Neural cell (in vitro differentiated cells): ENCODE measurements at regions not wholly inside any gene's neighbourhood (a gene's known extent, or its start where the extent isn't known, plus 50 kb on each side); places are given as distances from the start of the nearest gene placed in this dataset.

ENCODE experiments used
- H2AFZ ChIP-seq: fragments of 200-600, 300-800 bp; sonication (generic), shearing (Covaris generic); 2 replicates; pipeline ENCODE4 v1.6.0; 2014; ENCODE audit warnings: low read depth, mild to moderate bottlenecking, antibody characterized with exemption, low read length, moderate library complexity
- H3F3A ChIP-seq: fragments of 200-600 bp; shearing (Covaris generic); 2 replicates; pipeline ENCODE4 v1.6.1; 2016; ENCODE audit warnings: mild to moderate bottlenecking, moderate library complexity, mixed read lengths, antibody characterized with exemption, low read length; ENCODE audit not compliant: insufficient read depth, poor library complexity, severe bottlenecking
- H3K27ac ChIP-seq: fragments of 200-600, 300-800 bp; sonication (generic), shearing (Covaris generic); 2 replicates; pipeline ENCODE4 v1.5.1; 2014; ENCODE audit warnings: mild to moderate bottlenecking, low read length, moderate library complexity
- H3K27me3 ChIP-seq: fragments of 300-800, 200-600 bp; sonication (generic), shearing (Covaris generic); 2 replicates; pipeline ENCODE4 v1.6.0; 2014; ENCODE audit warnings: mild to moderate bottlenecking, low read depth, low read length, moderate library complexity; ENCODE audit not compliant: insufficient read depth
- H3K36me3 ChIP-seq: fragments of 300-800, 200-600 bp; sonication (generic), shearing (Covaris generic); 2 replicates; pipeline ENCODE4 v1.5.1; 2014; ENCODE audit warnings: mild to moderate bottlenecking, antibody characterized with exemption, low read length, moderate library complexity; ENCODE audit not compliant: insufficient read depth
- H3K4me2 ChIP-seq: fragments of 300-800, 200-600 bp; sonication (generic), shearing (Covaris generic); 2 replicates; pipeline ENCODE4 v1.6.0; 2014; ENCODE audit warnings: mild to moderate bottlenecking, low read length
- H3K4me3 ChIP-seq: fragments of 300-800, 200-600 bp; sonication (generic), shearing (Covaris generic); 2 replicates; pipeline ENCODE4 v1.5.1; 2014; ENCODE audit warnings: mild to moderate bottlenecking, low read length, moderate library complexity
- H3K79me2 ChIP-seq: fragments of 200-600 bp; shearing (Covaris generic); replicated peaks from 2 replicates; pipeline ENCODE4 v1.6.0; 2014; ENCODE audit warnings: mild to moderate bottlenecking, low read length, moderate library complexity; ENCODE audit not compliant: insufficient read depth
- H3K9ac ChIP-seq: fragments of 300-800, 200-600 bp; sonication (generic), shearing (Covaris generic); 2 replicates; pipeline ENCODE4 v1.6.1; 2016; ENCODE audit warnings: mild to moderate bottlenecking, low read length, mixed read lengths
- H3K9me2 ChIP-seq: fragments of 200-600 bp; shearing (Covaris generic); 2 replicates; pipeline ENCODE4 v1.6.1; 2016; ENCODE audit warnings: mild to moderate bottlenecking, low read length, mixed read lengths; ENCODE audit not compliant: insufficient read depth
- H3K9me3 ChIP-seq: fragments of 200-600, 300-800 bp; sonication (generic), shearing (Covaris generic); 2 replicates; pipeline ENCODE4 v1.6.1; 2016; ENCODE audit warnings: mild to moderate bottlenecking, mixed run types, low read length, moderate library complexity, mixed read lengths
- H4K20me1 ChIP-seq: fragments of 200-600 bp; shearing (Covaris generic); 2 replicates; pipeline ENCODE4 v1.6.1; 2016; ENCODE audit warnings: mild to moderate bottlenecking, mixed run types; ENCODE audit not compliant: insufficient read depth
- EP300 ChIP-seq: fragments of 450-650 bp; conservative IDR thresholded peaks from 2 replicates; pipeline ENCODE4 v1.6.1; 2014; ENCODE audit warnings: antibody characterized with exemption, mild to moderate bottlenecking, moderate library complexity; ENCODE audit not compliant: poor library complexity, severe bottlenecking
- EZH2 ChIP-seq: fragments of 200-600, 300-800 bp; shearing (Covaris generic), sonication (generic); IDR thresholded peaks from 2 replicates; pipeline ENCODE4 v1.6.1; 2014; ENCODE audit warnings: antibody characterized with exemption, low read length, borderline replicate concordance, mild to moderate bottlenecking; ENCODE audit not compliant: insufficient read depth, poor library complexity, severe bottlenecking
- MXI1 ChIP-seq: fragments of 450-650 bp; conservative IDR thresholded peaks from 2 replicates; pipeline ENCODE4 v1.6.1; 2014; ENCODE audit warnings: antibody characterized with exemption, mild to moderate bottlenecking; ENCODE audit not compliant: poor library complexity, severe bottlenecking
- POLR2AphosphoS5 ChIP-seq: IDR thresholded peaks from 2 replicates; pipeline ENCODE4 v1.6.1; 2012
- RAD21 ChIP-seq: fragments of 450-650 bp; conservative IDR thresholded peaks from 2 replicates; pipeline ENCODE4 v1.6.1; 2014; ENCODE audit warnings: antibody characterized with exemption, mild to moderate bottlenecking, moderate library complexity
- SMC3 ChIP-seq: fragments of 450-650 bp; conservative IDR thresholded peaks from 2 replicates; pipeline ENCODE4 v1.6.1; 2014; ENCODE audit warnings: antibody characterized with exemption, mild to moderate bottlenecking, moderate library complexity; ENCODE audit not compliant: poor library complexity
- TAF1 ChIP-seq: IDR thresholded peaks from 2 replicates; pipeline ENCODE4 v1.6.1; 2012; ENCODE audit warnings: low read depth
- TF ChIP-seq, protein P1 (sequence below): IDR thresholded peaks from 2 replicates; pipeline ENCODE4 v1.6.1; 2012; ENCODE audit warnings: borderline replicate concordance
- TF ChIP-seq, protein P2 (sequence below): fragments of 450-650 bp; IDR thresholded peaks from 2 replicates; pipeline ENCODE4 v1.5.1; 2014; ENCODE audit warnings: antibody characterized with exemption, mild to moderate bottlenecking, moderate library complexity; ENCODE audit not compliant: poor library complexity, severe bottlenecking

DNA sequence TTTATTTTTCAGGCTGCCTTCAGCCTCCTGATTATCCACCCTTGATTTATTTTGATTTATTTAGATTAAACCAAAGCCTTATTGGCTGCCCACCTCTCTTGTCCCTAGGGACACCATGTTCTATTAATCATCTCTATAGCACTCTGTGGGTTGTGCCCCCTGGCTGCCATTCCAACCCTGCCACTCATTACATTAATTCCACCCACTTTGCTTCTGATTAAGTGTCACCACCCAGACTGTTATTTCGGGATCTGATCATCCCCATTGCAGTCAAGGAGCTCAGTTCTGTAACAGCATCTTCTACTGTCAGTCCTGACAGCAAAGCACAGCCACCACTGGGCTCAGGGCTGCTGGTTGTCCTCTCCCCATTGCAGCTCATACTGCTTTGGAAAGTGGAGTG, 175.1 kb upstream of the DDX18 start:
- Histone ChIP-seq H3F3A (no peaks in the 10 kb centered on the region), H4K20me1 (no peaks in the 10 kb centered on the region), H3K79me2 (no peaks in the 10 kb centered on the region), H2AFZ (no peak overlapping the region), H3K9me2 (no peaks in the 10 kb centered on the region), H3K27me3 (no peaks in the 10 kb centered on the region), H3K4me3 (no peak overlapping the region), H3K36me3 (no peaks in the 10 kb centered on the region), H3K9ac (no peak overlapping the region), H3K4me2 (no peak overlapping the region), H3K27ac (no peak overlapping the region), H3K9me3 (no peaks in the 10 kb centered on the region)
- TF ChIP-seq, protein P1, sequence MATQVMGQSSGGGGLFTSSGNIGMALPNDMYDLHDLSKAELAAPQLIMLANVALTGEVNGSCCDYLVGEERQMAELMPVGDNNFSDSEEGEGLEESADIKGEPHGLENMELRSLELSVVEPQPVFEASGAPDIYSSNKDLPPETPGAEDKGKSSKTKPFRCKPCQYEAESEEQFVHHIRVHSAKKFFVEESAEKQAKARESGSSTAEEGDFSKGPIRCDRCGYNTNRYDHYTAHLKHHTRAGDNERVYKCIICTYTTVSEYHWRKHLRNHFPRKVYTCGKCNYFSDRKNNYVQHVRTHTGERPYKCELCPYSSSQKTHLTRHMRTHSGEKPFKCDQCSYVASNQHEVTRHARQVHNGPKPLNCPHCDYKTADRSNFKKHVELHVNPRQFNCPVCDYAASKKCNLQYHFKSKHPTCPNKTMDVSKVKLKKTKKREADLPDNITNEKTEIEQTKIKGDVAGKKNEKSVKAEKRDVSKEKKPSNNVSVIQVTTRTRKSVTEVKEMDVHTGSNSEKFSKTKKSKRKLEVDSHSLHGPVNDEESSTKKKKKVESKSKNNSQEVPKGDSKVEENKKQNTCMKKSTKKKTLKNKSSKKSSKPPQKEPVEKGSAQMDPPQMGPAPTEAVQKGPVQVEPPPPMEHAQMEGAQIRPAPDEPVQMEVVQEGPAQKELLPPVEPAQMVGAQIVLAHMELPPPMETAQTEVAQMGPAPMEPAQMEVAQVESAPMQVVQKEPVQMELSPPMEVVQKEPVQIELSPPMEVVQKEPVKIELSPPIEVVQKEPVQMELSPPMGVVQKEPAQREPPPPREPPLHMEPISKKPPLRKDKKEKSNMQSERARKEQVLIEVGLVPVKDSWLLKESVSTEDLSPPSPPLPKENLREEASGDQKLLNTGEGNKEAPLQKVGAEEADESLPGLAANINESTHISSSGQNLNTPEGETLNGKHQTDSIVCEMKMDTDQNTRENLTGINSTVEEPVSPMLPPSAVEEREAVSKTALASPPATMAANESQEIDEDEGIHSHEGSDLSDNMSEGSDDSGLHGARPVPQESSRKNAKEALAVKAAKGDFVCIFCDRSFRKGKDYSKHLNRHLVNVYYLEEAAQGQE = no peak
- no peak for TF ChIP-seq TAF1
- no peak for TF ChIP-seq SMC3
- TF ChIP-seq MXI1 = no peak
- TF ChIP-seq RAD21 = no peak
- no peak for TF ChIP-seq EP300

DNA sequence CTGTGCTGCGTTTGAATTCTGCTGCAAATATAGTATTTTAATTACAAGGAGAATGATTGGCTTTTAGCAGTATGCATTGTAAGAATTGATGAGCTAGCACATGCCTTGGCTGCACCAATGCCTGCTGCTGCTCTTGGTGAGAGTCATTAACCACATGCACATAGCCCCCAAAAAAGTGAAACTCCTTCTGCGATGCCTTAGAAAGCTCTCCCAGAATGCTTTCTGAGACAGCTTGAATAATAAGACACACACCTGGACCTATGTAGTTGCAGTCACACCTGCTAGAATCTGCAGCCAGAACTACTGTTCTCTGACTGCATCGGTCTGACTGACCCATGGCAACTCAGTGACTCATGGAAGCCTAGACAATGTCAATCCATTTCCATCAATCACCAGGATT, 170.1 kb upstream of the DDX18 start:
- Histone ChIP-seq H2AFZ (no peak overlapping the region), H3K79me2 (no peaks in the 10 kb centered on the region), H3K4me3 (no peak overlapping the region), H3K36me3 (no peaks in the 10 kb centered on the region), H3K27me3 (no peaks in the 10 kb centered on the region), H3K9me2 (no peaks in the 10 kb centered on the region), H3K9me3 (no peaks in the 10 kb centered on the region), H4K20me1 (no peaks in the 10 kb centered on the region), H3K27ac (no peak overlapping the region), H3K9ac (no peak overlapping the region), H3K4me2 (no peak overlapping the region), H3F3A (no peaks in the 10 kb centered on the region)
- TF ChIP-seq MXI1 = no peak
- TF ChIP-seq, protein P1 = no peak
- TF ChIP-seq TAF1 = no peak
- no peak for TF ChIP-seq SMC3
- no peak for TF ChIP-seq POLR2AphosphoS5

DNA sequence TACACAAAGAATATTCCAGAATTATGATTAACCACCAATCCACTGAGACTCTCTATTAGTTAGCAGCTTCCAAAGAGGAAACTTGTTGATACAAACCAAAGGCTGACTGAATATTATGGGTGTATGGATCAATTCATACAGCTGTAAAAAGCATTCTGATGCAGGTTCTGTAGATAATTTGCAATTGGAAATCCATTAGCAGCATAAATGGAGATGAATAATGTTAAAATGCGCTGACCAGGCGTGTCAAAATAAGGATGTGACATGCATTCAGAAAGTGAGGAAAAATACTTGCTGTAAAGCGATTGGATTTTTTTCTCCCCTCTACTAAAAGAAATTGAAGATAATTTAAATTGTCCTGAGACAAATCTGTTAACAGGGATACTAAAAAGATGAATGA, 169.0 kb upstream of the DDX18 start:
- no peaks in the 10 kb centered on the region for H3K9me3 ChIP-seq
- TF ChIP-seq RAD21 (no peak), TAF1 (no peak), MXI1 (no peak), SMC3 (no peak), EZH2 (no peak)
- TF ChIP-seq, protein P2, sequence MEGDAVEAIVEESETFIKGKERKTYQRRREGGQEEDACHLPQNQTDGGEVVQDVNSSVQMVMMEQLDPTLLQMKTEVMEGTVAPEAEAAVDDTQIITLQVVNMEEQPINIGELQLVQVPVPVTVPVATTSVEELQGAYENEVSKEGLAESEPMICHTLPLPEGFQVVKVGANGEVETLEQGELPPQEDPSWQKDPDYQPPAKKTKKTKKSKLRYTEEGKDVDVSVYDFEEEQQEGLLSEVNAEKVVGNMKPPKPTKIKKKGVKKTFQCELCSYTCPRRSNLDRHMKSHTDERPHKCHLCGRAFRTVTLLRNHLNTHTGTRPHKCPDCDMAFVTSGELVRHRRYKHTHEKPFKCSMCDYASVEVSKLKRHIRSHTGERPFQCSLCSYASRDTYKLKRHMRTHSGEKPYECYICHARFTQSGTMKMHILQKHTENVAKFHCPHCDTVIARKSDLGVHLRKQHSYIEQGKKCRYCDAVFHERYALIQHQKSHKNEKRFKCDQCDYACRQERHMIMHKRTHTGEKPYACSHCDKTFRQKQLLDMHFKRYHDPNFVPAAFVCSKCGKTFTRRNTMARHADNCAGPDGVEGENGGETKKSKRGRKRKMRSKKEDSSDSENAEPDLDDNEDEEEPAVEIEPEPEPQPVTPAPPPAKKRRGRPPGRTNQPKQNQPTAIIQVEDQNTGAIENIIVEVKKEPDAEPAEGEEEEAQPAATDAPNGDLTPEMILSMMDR = no peak
- H3K4me3 ChIP-seq = no peak overlapping the region
- H3K9ac ChIP-seq = no peak overlapping the region
- no peaks in the 10 kb centered on the region for H3K36me3 ChIP-seq
- no peaks in the 10 kb centered on the region for H3K79me2 ChIP-seq
- H2AFZ ChIP-seq = no peak overlapping the region
- H3K27me3 ChIP-seq = no peaks in the 10 kb centered on the region
- H3K4me2 ChIP-seq = no peak overlapping the region
- no peaks in the 10 kb centered on the region for H4K20me1 ChIP-seq
- H3K27ac ChIP-seq = no peak overlapping the region
- no peaks in the 10 kb centered on the region for H3K9me2 ChIP-seq
- H3F3A ChIP-seq = no peaks in the 10 kb centered on the region
